ENCODE measurements at regions not wholly inside any gene's neighbourhood (a gene's known extent, or its start where the extent isn't known, plus 50 kb on each side); places are given as distances from the start of the nearest gene placed in this dataset.

- no peak for TF ChIP-seq EP300 (IDR thresholded peaks at IDR 0.05; ENCODE audit: borderline replicate concordance)
- TF ChIP-seq RAD21 (IDR thresholded peaks at IDR 0.05; ENCODE audit: low read depth), result no peak
- TF ChIP-seq REST (IDR thresholded peaks at IDR 0.05; ENCODE audit: low read depth), result no peak
- no peak for TF ChIP-seq ZBTB7A (IDR thresholded peaks at IDR 0.05; ENCODE audit: low read depth)
- TF ChIP-seq YY1 (IDR thresholded peaks at IDR 0.05; ENCODE audit: low read depth), result no peak
- no peak for TF ChIP-seq MAX (IDR thresholded peaks at IDR 0.05)
These were observed 60.4 kb upstream of the TANC1 start for GRCh38 chr2:158907926-158908456.
